ENCODE measurements at regions not wholly inside any gene's neighbourhood (a gene's known extent, or its start where the extent isn't known, plus 50 kb on each side); places are given as distances from the start of the nearest gene placed in this dataset.
"Not testable (repeated sequence)": the region's sequence is repeated elsewhere in the genome, so short reads cannot be mapped to it uniquely, and the experiment has no call there.

DNA sequence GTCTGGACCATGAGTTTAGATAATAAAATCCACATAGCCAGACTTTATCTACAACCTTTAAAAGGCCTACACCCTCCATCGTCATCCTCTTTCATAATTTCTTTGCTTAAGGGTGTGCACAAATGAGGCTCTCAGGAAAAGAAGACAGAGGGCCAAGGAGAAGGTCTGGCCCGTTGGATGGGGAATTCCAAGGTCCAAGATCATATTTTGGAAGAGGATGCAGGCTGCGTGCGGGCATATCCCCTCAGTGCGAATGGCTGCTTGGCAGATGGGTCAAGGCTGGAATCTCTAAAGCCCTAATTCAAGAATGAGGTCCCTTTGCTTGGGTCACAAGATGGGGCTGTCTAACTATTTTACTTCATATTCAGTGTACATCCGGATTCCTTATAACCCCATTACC lies 782.2 kb upstream of the NCAM2 start:
- Histone ChIP-seq H3K27ac (no peak overlapping the region), H3K9me3 (ENCODE audit: low read depth) (no peaks in the 10 kb centered on the region), H3K27me3 (replicated peaks; ENCODE audit: insufficient read depth) (no peaks in the 10 kb centered on the region), H3K36me3 (ENCODE audit: low read depth) (no peaks in the 10 kb centered on the region), H3K4me2 (ENCODE audit: unreplicated experiment) (no peak overlapping the region), H3K4me1 (ENCODE audit: insufficient read depth) (no peaks in the 10 kb centered on the region), H4K20me1 (ENCODE audit: insufficient read depth) (no peaks in the 10 kb centered on the region), H3K79me2 (ENCODE audit: insufficient read depth) (no peaks in the 10 kb centered on the region), H3K9me2 (ENCODE audit: insufficient read depth) (no peaks in the 10 kb centered on the region), H3F3A (ENCODE audit: insufficient read depth) (no peaks in the 10 kb centered on the region), H2AFZ (no peak overlapping the region), H3K4me3 (no peak overlapping the region), H3K9ac (no peak overlapping the region)
- no peak for DNase-seq
- WGBS, 2 experiments (ENCODE audit: low coverage in 1 of 2, low lambda C conversion rate in 2 of 2, missing lambda C conversion rate in 2 of 2), result 35 to 39% methylated on average over 6 of the region's 6 CpGs
- in situ Hi-C loops (cut with MboI), result no loop called here
- TF ChIP-seq EZH2phosphoT487 (IDR thresholded peaks at IDR 0.05; ENCODE audit: insufficient read depth, low read depth) (no peak), EZH2 (IDR thresholded peaks at IDR 0.05; ENCODE audit: insufficient read depth, poor library complexity, severe bottlenecking) (no peak)

DNA sequence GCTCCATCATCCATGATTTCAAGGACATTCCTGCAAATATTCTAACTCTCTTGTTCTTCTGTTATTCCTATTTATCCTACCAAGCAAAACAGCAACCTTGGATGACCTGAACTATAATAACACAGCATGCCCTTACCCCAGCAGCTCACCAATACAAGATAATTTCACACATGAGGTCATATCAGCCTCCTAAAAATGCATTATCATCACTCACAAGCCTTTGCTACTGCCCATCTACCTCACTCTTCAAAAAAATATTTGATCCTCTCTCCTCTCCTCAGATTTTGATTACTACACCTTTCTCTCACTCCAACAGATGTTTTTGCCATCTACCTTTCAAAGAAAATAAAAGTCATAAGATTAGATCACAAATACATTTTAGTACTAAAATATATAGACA lies 777.6 kb upstream of the NCAM2 start:
- in situ Hi-C loops (cut with MboI), result no loop called here
- TF ChIP-seq EZH2 (IDR thresholded peaks at IDR 0.05; ENCODE audit: insufficient read depth, poor library complexity, severe bottlenecking), result no peak
- TF ChIP-seq EZH2phosphoT487 (IDR thresholded peaks at IDR 0.05; ENCODE audit: insufficient read depth, low read depth), result no peak
- H3K9ac ChIP-seq, result no peak overlapping the region
- no peaks in the 10 kb centered on the region for H3K79me2 ChIP-seq (ENCODE audit: insufficient read depth)
- DNase-seq, result no peak
- H3K27me3 ChIP-seq (replicated peaks; ENCODE audit: insufficient read depth), result no peaks in the 10 kb centered on the region
- no peak overlapping the region for H2AFZ ChIP-seq
- H3K4me1 ChIP-seq (ENCODE audit: insufficient read depth), result no peaks in the 10 kb centered on the region
- H3K4me3 ChIP-seq, result no peak overlapping the region
- H4K20me1 ChIP-seq (ENCODE audit: insufficient read depth), result no peaks in the 10 kb centered on the region
- no peak overlapping the region for H3K27ac ChIP-seq
- no peak overlapping the region for H3K4me2 ChIP-seq (ENCODE audit: unreplicated experiment)
- H3F3A ChIP-seq (ENCODE audit: insufficient read depth), result no peaks in the 10 kb centered on the region
- H3K36me3 ChIP-seq (ENCODE audit: low read depth), result no peaks in the 10 kb centered on the region
- no peaks in the 10 kb centered on the region for H3K9me3 ChIP-seq (ENCODE audit: low read depth)
- H3K9me2 ChIP-seq (ENCODE audit: insufficient read depth), result no peaks in the 10 kb centered on the region

DNA sequence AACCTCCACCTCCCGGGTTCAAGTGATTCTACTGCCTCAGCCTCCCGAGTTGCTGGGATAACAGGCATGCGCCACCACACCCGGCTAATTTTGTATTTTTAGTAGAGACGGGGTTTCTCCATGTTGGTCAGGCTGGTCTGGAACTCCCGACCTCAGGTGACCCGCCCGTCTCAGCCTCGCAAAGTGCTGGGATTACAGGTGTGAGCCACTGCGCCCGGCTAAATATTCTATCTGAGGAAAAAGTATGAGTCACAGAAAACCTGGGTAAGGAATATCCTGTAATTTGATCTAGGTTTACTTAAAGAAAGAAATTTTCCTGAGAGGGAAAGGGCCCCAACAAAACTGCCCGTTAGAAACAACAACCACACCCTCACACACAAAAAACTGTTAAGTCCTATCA lies 776.2 kb upstream of the NCAM2 start:
- H3K27ac ChIP-seq; H3K9ac ChIP-seq; H4K20me1 ChIP-seq (ENCODE audit: insufficient read depth); H3K4me2 ChIP-seq (ENCODE audit: unreplicated experiment); H3K4me3 ChIP-seq; H3K79me2 ChIP-seq (ENCODE audit: insufficient read depth); H3K36me3 ChIP-seq (ENCODE audit: low read depth); H3K4me1 ChIP-seq (ENCODE audit: insufficient read depth); DNase-seq; H3K27me3 ChIP-seq (replicated peaks; ENCODE audit: insufficient read depth); H2AFZ ChIP-seq; H3K9me3 ChIP-seq (ENCODE audit: low read depth); H3F3A ChIP-seq (ENCODE audit: insufficient read depth); H3K9me2 ChIP-seq (ENCODE audit: insufficient read depth); in situ Hi-C loops (cut with MboI): not testable (repeated sequence)
- WGBS, 2 experiments (ENCODE audit: low coverage in 1 of 2, low lambda C conversion rate in 2 of 2, missing lambda C conversion rate in 2 of 2), result 52 to 54% methylated on average over 12 of the region's 12 CpGs

DNA sequence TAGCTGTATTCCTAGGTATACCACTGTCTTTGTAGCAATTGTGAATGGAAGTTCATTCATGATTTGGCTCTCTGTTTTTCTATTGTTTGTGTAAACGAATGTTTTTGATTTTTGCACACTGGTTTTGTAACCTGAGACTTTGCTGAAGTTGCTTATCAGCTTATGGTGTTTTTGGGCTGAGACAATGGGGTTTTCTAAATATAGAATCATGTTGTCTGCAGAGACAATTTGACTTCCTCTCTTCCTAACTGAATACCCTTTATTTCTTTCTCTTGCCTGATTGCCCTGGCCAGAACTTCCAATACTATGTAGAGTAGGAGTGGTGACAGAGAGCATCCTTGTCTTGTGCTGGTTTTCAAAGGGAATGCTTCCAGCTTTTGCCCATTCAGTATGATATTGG lies 761.6 kb upstream of the NCAM2 start:
- H3K9ac ChIP-seq; in situ Hi-C loops (cut with MboI); H4K20me1 ChIP-seq (ENCODE audit: insufficient read depth); H3K4me1 ChIP-seq (ENCODE audit: insufficient read depth); H3F3A ChIP-seq (ENCODE audit: insufficient read depth); H3K27me3 ChIP-seq (replicated peaks; ENCODE audit: insufficient read depth); H2AFZ ChIP-seq; H3K9me3 ChIP-seq (ENCODE audit: low read depth); H3K36me3 ChIP-seq (ENCODE audit: low read depth); H3K27ac ChIP-seq; H3K4me3 ChIP-seq; H3K4me2 ChIP-seq (ENCODE audit: unreplicated experiment); H3K79me2 ChIP-seq (ENCODE audit: insufficient read depth); H3K9me2 ChIP-seq (ENCODE audit: insufficient read depth); DNase-seq: not testable (repeated sequence)
- 0% methylated on average over 1 of the region's 1 CpG for WGBS, 2 experiments (ENCODE audit: low coverage in 1 of 2, low lambda C conversion rate in 2 of 2, missing lambda C conversion rate in 2 of 2)

DNA sequence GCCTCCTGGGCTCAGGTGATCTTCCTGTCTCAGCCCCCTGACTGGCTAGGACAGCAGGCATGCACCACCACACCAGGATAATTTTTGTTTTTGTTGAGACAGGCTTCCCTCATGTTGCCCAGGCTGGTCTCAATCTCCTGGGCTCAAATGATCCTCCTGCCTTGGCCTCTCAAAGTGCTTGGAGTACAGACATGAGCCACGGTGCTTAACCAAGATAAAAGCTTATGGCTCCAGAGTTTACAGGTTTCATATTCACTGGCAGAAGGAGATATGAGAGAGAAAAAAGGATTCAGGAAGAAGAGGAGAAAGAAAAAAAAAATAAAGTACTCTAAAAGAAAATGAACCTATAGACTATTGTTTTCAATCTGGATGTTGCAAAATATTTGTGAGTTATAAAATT lies 748.8 kb upstream of the NCAM2 start:
- no peaks in the 10 kb centered on the region for H3K9me3 ChIP-seq (ENCODE audit: low read depth)
- TF ChIP-seq EZH2phosphoT487 (IDR thresholded peaks at IDR 0.05; ENCODE audit: insufficient read depth, low read depth) (no peak), EZH2 (IDR thresholded peaks at IDR 0.05; ENCODE audit: insufficient read depth, poor library complexity, severe bottlenecking) (no peak)
- 13% methylated on average over 1 of the region's 1 CpG for WGBS, 2 experiments (ENCODE audit: low coverage in 1 of 2, low lambda C conversion rate in 2 of 2, missing lambda C conversion rate in 2 of 2)
- H3K36me3 ChIP-seq (ENCODE audit: low read depth), result no peaks in the 10 kb centered on the region
- H3K4me3 ChIP-seq, result no peak overlapping the region
- H4K20me1 ChIP-seq (ENCODE audit: insufficient read depth), result no peaks in the 10 kb centered on the region
- no peak for DNase-seq
- H3K27me3 ChIP-seq (replicated peaks; ENCODE audit: insufficient read depth), result no peaks in the 10 kb centered on the region
- no peaks in the 10 kb centered on the region for H3F3A ChIP-seq (ENCODE audit: insufficient read depth)
- no peak overlapping the region for H3K27ac ChIP-seq
- no peaks in the 10 kb centered on the region for H3K79me2 ChIP-seq (ENCODE audit: insufficient read depth)
- H3K9ac ChIP-seq, result no peak overlapping the region
- no peaks in the 10 kb centered on the region for H3K9me2 ChIP-seq (ENCODE audit: insufficient read depth)
- in situ Hi-C loops (cut with MboI), result no loop called here
- no peaks in the 10 kb centered on the region for H3K4me1 ChIP-seq (ENCODE audit: insufficient read depth)
- no peak overlapping the region for H2AFZ ChIP-seq
- H3K4me2 ChIP-seq (ENCODE audit: unreplicated experiment), result no peak overlapping the region
